ENCODE measurements at regions not wholly inside any gene's neighbourhood (a gene's known extent, or its start where the extent isn't known, plus 50 kb on each side); places are given as distances from the start of the nearest gene placed in this dataset.

- H3K79me2 ChIP-seq (ENCODE audit: insufficient read depth) = no peaks in the 10 kb centered on the region
- H3K4me1 ChIP-seq (ENCODE audit: insufficient read depth) = no peaks in the 10 kb centered on the region
- no peak overlapping the region for H3K4me3 ChIP-seq
- H2AFZ ChIP-seq = no peak overlapping the region
- 72 to 89% methylated on average over 3 of the region's 3 CpGs for WGBS, 2 experiments (ENCODE audit: low coverage in 1 of 2, low lambda C conversion rate in 2 of 2, missing lambda C conversion rate in 2 of 2)
- H3K27me3 ChIP-seq (replicated peaks; ENCODE audit: insufficient read depth) = 0 out of 2 replicates have a peak, but pooled peaks cover 2% of the 10 kb centered on the region
- H3K9me3 ChIP-seq (ENCODE audit: low read depth) = no peaks in the 10 kb centered on the region
- H3K36me3 ChIP-seq (ENCODE audit: low read depth) = no peaks in the 10 kb centered on the region
- no peak overlapping the region for H3K4me2 ChIP-seq (ENCODE audit: unreplicated experiment)
- TF ChIP-seq EZH2phosphoT487 (IDR thresholded peaks at IDR 0.05; ENCODE audit: insufficient read depth, low read depth) = no peak
- TF ChIP-seq EZH2 (IDR thresholded peaks at IDR 0.05; ENCODE audit: insufficient read depth, poor library complexity, severe bottlenecking) = no peak
- no peak overlapping the region for H3K9ac ChIP-seq
- H3K9me2 ChIP-seq (ENCODE audit: insufficient read depth) = no peaks in the 10 kb centered on the region
- H3F3A ChIP-seq (ENCODE audit: insufficient read depth) = no peaks in the 10 kb centered on the region
- no peak overlapping the region for H3K27ac ChIP-seq
- in situ Hi-C loops (cut with MboI) = no loop called here
- no peak for DNase-seq
- H4K20me1 ChIP-seq (ENCODE audit: insufficient read depth) = no peaks in the 10 kb centered on the region
Observed at GRCh38 chr4:151895671-151896070, 134.9 kb upstream of the GATB start.

- 66 to 76% methylated on average over 3 of the region's 3 CpGs for WGBS, 2 experiments (ENCODE audit: low coverage in 1 of 2, low lambda C conversion rate in 2 of 2, missing lambda C conversion rate in 2 of 2)
- no peak for DNase-seq
- no peak overlapping the region for H3K9ac ChIP-seq
- no peaks in the 10 kb centered on the region for H4K20me1 ChIP-seq (ENCODE audit: insufficient read depth)
- no peaks in the 10 kb centered on the region for H3K9me2 ChIP-seq (ENCODE audit: insufficient read depth)
- no peak overlapping the region for H3K4me2 ChIP-seq (ENCODE audit: unreplicated experiment)
- TF ChIP-seq EZH2phosphoT487 (IDR thresholded peaks at IDR 0.05; ENCODE audit: insufficient read depth, low read depth) (no peak), EZH2 (IDR thresholded peaks at IDR 0.05; ENCODE audit: insufficient read depth, poor library complexity, severe bottlenecking) (no peak)
- 0 out of 2 replicates have a peak, but pooled peaks cover 2% of the 10 kb centered on the region for H3K27me3 ChIP-seq (replicated peaks; ENCODE audit: insufficient read depth)
- no peaks in the 10 kb centered on the region for H3K4me1 ChIP-seq (ENCODE audit: insufficient read depth)
- no peaks in the 10 kb centered on the region for H3K36me3 ChIP-seq (ENCODE audit: low read depth)
- H3K9me3 ChIP-seq (ENCODE audit: low read depth) = no peaks in the 10 kb centered on the region
- no peak overlapping the region for H3K27ac ChIP-seq
- H3K4me3 ChIP-seq = no peak overlapping the region
- H3F3A ChIP-seq (ENCODE audit: insufficient read depth) = no peaks in the 10 kb centered on the region
- in situ Hi-C loops (cut with MboI) = no loop called here
- H3K79me2 ChIP-seq (ENCODE audit: insufficient read depth) = no peaks in the 10 kb centered on the region
- no peak overlapping the region for H2AFZ ChIP-seq
Observed at GRCh38 chr4:151894246-151894645, 133.4 kb upstream of the GATB start.

- Histone ChIP-seq H3K9me3 (ENCODE audit: low read depth) (no peaks in the 10 kb centered on the region), H3K4me2 (ENCODE audit: unreplicated experiment) (no peak overlapping the region), H3K27ac (no peak overlapping the region), H3K4me1 (ENCODE audit: insufficient read depth) (peaks cover 3% of the 10 kb centered on the region; the same call in 1 of the 2 replicates), H3K79me2 (ENCODE audit: insufficient read depth) (no peaks in the 10 kb centered on the region), H3F3A (ENCODE audit: insufficient read depth) (no peaks in the 10 kb centered on the region), H3K27me3 (replicated peaks; ENCODE audit: insufficient read depth) (0 out of 2 replicates have a peak, but pooled peaks cover 2% of the 10 kb centered on the region), H2AFZ (no peak overlapping the region), H3K36me3 (ENCODE audit: low read depth) (no peaks in the 10 kb centered on the region), H3K4me3 (no peak overlapping the region), H3K9me2 (ENCODE audit: insufficient read depth) (no peaks in the 10 kb centered on the region), H4K20me1 (ENCODE audit: insufficient read depth) (no peaks in the 10 kb centered on the region), H3K9ac (no peak overlapping the region)
- TF ChIP-seq EZH2phosphoT487 (IDR thresholded peaks at IDR 0.05; ENCODE audit: insufficient read depth, low read depth) (no peak), EZH2 (IDR thresholded peaks at IDR 0.05; ENCODE audit: insufficient read depth, poor library complexity, severe bottlenecking) (no peak)
- WGBS, 2 experiments (ENCODE audit: low coverage in 1 of 2, low lambda C conversion rate in 2 of 2, missing lambda C conversion rate in 2 of 2) = 84 to 96% methylated on average over 6 of the region's 6 CpGs
- no peak for DNase-seq
- in situ Hi-C loops (cut with MboI) = no loop called here
Observed at GRCh38 chr4:151888367-151888866, 127.6 kb upstream of the GATB start.

- no peak overlapping the region for H3K27ac ChIP-seq
- no peaks in the 10 kb centered on the region for H3K36me3 ChIP-seq (ENCODE audit: low read depth)
- H3K9me2 ChIP-seq (ENCODE audit: insufficient read depth) = no peaks in the 10 kb centered on the region
- no peak overlapping the region for H3K4me2 ChIP-seq (ENCODE audit: unreplicated experiment)
- H3K27me3 ChIP-seq (replicated peaks; ENCODE audit: insufficient read depth) = 0 out of 2 replicates have a peak, but pooled peaks cover 2% of the 10 kb centered on the region
- no peak overlapping the region for H2AFZ ChIP-seq
- TF ChIP-seq EZH2 (IDR thresholded peaks at IDR 0.05; ENCODE audit: insufficient read depth, poor library complexity, severe bottlenecking) (no peak), EZH2phosphoT487 (IDR thresholded peaks at IDR 0.05; ENCODE audit: insufficient read depth, low read depth) (no peak)
- H3K9me3 ChIP-seq (ENCODE audit: low read depth) = no peaks in the 10 kb centered on the region
- no peak overlapping the region for H3K9ac ChIP-seq
- 92 to 97% methylated on average over 3 of the region's 3 CpGs for WGBS, 2 experiments (ENCODE audit: low coverage in 1 of 2, low lambda C conversion rate in 2 of 2, missing lambda C conversion rate in 2 of 2)
- H4K20me1 ChIP-seq (ENCODE audit: insufficient read depth) = no peaks in the 10 kb centered on the region
- in situ Hi-C loops (cut with MboI) = no loop called here
- no peaks in the 10 kb centered on the region for H3F3A ChIP-seq (ENCODE audit: insufficient read depth)
- no peak overlapping the region for H3K4me3 ChIP-seq
- no peak for DNase-seq
- peaks cover 3% of the 10 kb centered on the region; the same call in 1 of the 2 replicates for H3K4me1 ChIP-seq (ENCODE audit: insufficient read depth)
- H3K79me2 ChIP-seq (ENCODE audit: insufficient read depth) = no peaks in the 10 kb centered on the region
Observed at GRCh38 chr4:151887816-151888180, 127.0 kb upstream of the GATB start.

All from GM23248 (cell line).